HG02970 (cell line): ENCODE measurements at regions not wholly inside any gene's neighbourhood (a gene's known extent, or its start where the extent isn't known, plus 50 kb on each side); places are given as distances from the start of the nearest gene placed in this dataset.

Source experiments
- ATAC-seq: cut with Tn5 transposase; IDR thresholded peaks from one replicate; pipeline ENCODE4 v1.9.1; 2021; ENCODE audit warnings: mild to moderate bottlenecking, moderate library complexity, moderate number of reproducible peaks; ENCODE audit not compliant: unreplicated experiment, low FRiP score

DNA sequence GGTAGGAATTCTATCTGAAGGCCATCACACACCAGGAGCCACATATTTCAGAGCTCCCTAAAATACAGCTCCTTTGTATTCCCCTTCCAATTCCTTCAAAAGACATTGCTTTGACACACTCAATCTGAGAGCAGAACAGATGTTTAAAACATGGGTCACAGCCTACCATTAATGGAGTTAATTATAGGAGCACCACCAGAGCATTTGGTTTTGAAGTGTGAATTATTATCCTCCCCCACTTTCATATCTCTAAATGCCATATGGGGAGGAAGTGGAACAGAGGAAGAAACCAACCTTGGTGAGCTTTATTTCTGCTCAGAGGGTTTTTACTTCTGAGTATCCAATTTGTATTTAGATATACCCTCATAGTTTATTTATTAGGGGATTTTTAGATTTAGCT is 50.7 kb upstream of the TNFRSF21 start:
- no peak for ATAC-seq

DNA sequence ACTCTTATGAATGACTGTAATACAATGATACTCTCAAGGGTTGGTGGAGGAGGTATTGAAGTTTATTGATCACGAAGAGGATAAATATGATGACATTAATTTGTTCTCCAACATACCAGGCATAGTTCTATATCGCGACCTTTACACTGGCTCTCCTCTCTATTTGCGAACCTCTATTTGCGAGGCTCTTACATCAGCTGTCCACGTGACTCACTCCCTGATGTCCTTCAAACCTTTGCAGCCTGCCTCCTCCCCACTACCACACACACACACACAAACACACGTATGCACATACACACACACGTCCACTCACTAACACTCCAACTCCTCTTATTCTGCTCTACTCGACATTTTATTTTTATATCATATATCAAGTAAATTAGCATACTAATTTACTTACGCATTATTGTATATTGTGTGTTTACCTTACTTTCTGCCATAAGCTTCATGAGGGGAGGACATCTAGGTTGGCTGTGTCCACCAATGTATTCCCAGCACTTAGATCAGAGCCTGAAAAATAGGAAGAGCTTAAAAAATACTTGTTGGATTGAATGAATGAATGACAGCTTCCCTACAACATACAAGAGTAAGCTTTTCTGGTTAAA is 53.3 kb upstream of the TNFRSF21 start:
- ATAC-seq: no peak

DNA sequence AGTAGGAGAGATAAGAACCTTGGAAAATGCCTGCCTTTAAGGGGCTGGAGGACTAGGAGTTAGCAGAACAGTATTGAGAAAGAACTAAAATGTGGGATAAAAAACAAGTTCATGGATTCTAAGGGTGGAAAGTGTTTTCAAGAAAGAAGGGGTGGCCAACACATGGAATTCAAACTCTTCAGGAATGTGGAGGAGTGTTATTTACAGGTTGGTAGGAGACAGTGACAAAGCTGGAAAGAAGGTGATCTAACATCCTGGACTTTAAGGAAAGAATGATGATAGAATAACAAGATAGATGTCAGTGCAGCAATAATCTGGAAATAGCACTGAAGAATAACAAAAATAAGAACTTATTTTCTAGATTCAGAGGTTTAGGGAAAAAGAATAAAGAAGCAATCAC is 54.0 kb upstream of the TNFRSF21 start:
- no peak for ATAC-seq

DNA sequence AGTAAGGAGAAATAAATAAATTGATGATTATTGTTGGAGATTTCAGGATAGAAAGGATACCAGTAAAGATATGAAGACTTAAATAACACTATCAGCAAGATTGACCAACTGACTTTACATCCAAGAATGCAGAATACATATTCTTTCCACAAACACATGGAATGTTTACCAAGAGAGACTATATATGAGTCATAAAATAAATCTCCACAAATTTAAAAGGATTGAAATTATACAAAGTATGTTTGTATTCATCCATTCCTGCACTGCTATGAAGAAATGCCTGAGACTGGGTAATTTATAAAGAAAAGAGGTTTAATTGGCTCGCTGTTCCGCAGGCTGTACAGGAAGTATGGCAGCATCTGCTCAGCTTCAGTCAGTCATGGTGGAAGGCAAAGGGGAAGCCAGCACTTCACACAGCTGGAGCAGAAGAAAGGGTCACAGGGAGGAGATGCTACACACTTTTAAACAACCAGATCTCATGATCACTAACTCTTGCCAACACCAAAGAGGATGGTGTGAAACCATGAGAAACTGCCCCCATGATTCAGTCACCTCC is 56.7 kb upstream of the TNFRSF21 start:
- ATAC-seq: no peak

DNA sequence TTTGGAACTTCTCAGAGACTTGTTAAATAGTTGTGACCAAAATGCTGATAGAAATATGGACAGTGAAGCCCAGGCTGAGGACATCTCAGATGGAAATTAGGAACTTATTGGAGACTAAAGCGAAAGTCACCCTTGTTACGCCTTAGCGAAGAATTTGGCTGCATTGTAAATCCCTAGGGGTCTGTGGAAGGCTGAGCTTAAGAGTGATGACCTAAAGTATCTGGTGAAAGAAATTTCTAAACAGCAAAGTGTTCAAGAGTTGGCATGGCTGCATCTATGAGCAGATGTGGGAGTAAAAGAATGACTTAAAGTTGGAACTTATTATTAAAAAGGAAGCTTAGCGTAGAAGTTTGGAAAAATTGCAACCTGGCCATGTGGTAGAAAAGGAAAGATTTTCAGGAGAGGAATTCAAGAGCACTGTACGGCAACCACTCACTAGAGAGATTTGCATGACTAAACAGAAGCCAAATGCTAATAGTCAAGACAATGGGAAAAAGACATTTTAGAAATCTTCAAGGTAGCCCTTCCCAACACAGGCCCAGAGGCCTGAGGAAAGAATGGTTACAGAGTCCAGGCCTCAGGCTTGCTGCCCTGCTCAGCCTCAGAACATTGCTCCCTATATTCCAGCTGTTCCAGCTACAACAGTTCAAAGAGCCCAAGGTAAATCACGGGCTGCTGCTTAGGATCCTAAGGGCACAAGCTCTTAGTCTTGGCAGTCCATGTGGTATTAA is 61.6 kb upstream of the TNFRSF21 start:
- no peak for ATAC-seq

DNA sequence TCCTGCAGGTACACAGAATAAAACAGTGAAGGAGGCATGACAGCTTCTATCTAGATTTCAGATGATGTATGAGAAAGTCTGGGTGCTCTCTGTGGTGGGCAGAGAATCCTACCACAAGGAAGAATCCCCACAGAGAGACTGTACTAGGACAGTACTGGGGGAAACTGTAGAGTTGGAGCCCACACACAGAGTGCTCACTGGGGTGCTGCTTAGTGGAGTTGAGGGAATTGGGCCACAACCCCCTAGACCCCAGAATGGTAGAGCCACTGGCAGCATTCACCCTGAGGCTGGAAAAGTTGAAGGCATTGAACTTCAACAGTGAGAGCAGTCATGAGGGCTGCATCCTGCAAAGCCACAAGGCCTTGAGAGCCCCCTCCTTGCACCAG is 62.2 kb upstream of the TNFRSF21 start:
- ATAC-seq: no peak

DNA sequence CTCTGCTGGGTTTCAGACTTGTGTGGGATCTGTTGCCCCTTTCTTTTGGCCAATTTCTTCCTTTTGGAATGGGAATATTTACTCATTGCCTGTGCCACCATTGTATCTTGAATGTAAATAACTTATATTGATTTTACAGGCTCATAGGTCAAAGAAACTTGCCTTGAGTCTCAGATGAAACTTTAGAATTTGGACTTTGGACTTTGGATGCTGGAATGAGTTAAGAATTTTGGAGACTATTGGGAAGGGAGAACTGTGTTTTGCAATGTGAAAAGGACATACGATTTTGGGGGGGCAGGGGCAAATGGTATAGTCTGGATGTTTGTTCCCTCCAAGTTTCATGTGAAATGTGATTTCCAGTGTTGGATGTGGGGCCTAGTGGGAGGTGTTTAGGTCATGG is 62.6 kb upstream of the TNFRSF21 start:
- ATAC-seq: no peak

DNA sequence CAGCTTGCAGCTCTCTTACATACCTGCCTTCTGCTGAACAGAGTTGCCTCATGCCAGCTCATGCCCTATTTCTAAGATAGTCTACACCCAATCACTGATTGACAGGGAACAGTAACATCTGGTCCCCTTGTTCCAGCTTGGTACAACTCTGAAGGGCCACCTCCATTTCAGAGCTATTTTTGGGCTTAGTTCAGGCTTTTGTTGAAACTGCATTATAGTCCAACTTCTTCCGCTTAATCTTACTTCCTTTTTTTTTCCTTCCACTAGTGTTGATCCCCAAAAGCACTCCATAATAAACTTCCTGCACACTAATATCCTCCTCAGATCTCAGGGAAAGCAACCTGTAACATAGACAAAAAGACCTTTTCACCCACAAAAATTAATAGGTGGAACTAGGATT is 65.7 kb upstream of the TNFRSF21 start:
- ATAC-seq: no peak

DNA sequence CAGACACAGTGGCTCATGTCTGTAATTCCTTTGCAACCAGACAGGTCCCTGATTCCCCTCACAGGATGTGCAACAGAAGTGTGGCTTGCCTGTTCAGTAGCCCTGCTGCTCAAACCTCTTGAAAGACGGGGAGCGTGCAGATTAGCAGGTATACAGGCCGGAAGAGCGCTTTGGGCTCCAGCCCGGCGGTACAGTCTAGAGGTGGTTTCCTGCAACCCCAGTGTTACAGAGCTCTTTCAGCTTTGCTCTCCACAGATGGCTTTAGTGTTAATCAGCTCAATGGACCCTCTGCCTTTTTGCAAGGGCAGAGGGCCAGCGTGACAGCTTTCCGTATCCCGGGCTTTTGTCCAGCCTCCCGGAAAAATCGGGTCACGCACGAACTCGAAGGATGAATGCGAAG is 67.2 kb upstream of the TNFRSF21 start:
- ATAC-seq: no peak

DNA sequence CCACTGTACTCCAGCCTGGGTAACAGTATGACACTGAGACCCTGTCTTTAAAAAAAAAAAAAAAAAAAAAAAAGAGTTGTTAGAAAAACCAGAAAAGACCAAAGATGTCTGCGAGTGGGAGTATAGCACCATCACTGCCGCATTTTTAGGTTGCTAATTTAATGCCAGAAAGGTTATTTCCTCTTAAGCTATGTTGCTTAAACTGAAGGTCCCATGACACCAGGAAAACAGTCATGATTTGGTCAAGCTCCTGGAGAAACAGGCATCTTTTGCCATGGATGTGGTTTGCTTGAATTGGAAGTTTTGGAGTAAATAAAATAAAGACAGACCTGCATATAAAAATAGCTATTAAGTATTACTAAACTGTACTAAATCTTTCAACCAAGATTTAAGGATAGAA is 68.3 kb upstream of the TNFRSF21 start:
- no peak for ATAC-seq

DNA sequence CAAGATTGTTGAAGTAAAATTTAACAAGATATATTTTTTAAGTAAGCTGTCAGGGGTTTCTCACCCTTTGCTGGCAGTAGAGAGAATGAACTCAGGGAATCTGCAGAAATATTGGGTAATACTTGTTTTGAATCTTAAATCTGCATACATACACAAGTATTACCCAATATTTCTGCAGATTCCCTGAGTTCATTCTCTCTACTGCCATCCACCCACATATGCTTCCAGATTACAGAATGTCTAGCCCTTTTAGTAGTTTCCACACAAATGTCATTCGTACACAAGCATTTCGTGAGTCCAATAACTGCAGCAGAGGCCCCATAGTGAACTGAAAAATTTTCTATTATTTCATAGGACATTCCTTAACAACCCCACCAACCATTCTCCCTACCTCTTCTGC is 69.6 kb upstream of the TNFRSF21 start:
- no peak for ATAC-seq

DNA sequence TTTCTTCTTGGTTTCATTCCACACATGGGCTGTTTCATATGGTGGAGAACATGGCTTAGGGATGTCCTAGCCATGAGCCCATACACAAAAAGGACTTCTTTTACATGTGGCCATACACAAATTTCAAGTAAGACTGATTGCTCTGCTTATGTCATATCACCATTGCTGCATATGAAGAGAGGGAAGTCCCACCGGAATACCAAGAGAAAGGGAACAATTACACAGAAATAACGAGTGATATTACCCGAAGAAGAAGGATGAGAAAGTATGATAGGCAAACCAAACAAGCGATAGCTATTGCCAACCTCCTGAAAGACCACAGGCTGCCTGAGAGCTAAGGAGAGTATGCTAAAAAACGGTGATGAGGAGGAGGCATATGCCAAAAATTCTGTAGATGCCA is 70.5 kb upstream of the TNFRSF21 start:
- no peak for ATAC-seq

DNA sequence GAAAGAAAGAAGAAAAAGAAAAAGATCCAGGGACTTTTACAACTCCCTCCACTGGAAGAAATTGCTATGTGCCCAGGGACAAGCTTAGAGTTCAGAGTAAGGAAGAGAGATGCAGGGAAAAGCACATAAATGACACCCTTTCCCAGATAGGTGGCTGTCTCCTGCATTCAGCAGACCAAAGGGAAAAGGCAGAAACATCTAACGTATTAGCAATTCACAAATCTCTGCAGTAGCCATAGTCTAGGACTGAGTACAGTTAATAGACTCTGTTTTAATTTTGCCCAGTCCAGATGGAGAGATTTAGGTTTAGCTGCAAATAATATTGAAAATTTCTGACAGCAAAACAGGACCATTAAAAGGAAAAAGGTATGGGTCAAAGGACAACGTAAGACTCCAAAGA is 71.3 kb upstream of the TNFRSF21 start:
- no peak for ATAC-seq

DNA sequence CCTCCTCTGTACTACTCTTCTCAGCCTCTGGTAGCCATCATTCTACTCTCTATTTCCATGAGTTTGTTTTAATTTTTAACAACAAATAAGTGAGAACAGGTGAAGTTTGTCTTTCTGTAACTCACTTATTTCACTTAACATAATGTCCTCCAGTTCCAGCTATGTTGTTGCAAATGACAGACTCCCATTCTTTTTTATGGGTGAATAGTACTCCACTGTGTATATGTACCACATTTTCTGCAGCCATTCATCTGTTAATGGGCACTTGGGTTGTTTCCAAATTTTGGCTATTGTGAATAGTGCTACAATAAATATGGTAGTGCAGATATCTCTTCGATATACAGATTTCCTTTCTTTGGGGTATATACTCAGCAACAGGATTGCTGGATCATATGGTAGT is 73.7 kb upstream of the TNFRSF21 start:
- ATAC-seq: no peak

DNA sequence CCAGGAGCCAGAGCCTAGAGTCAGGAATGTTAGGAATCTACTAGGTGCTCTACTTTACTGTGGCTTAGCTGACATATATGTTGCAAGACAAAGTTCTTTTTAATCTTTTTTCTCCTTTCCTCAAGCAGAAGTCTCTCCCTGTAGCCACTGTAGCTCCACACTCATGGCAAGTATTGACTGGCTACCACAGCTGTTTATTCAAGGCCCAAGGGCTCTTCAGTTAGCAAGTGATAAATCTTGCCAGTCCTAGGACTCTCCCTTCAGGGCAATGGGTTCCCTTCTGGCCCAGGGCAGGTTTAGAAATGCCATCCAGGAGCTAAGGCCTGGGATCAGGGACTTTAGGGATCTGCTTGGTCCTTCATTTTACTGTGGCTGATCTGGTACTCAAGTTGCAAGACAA is 82.0 kb upstream of the TNFRSF21 start:
- ATAC-seq: no peak

DNA sequence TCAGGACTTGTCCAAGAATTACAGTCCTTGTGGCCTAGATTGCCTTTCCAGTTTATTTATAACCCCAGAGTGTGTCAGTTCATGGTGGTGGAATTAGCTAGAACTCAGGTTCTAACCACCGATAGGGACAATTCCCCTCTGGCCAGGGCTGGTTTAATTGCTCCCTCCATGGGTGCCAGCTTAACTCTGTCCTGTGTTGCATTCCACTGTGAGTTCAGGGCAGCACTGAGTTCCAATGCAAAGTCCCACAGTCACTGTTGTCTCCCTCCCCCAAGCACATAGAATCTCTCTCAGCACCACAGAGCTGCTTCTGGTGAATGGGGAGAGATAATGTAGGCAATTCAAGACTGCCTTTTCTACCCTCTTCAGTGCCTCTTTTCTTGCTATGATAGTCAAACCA is 82.5 kb upstream of the TNFRSF21 start:
- no peak for ATAC-seq

DNA sequence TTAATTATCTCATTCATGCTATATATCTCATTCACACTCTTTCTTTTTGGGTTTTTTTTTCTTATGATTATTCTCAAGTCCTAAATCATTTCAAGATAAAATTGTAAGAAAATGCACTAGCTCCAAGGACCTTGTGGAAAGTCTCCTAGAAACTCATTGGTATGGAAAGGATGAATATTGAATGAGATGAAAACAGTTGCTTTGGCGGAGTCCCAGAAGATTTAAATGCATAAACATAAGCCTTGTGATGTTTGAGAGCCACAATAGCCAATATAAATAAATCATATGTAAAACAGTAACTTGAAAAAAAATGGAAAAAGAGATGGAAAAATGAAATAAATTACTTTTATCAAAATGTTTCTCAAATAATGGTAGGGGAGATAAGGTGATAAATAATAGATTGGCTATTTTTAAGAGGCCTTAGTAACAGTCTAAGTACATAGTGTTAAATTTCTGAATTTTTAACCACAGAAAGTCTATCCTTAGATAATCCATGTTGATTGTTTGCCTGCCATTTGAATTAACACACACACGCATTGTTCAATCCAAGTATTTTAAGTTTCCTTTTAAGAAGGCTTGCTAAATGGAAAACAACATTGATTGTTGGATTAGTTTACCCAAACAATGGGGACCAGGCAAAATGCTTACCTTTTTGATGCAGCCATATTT is 81.1 kb upstream of the CD2AP start:
- no peak for ATAC-seq

DNA sequence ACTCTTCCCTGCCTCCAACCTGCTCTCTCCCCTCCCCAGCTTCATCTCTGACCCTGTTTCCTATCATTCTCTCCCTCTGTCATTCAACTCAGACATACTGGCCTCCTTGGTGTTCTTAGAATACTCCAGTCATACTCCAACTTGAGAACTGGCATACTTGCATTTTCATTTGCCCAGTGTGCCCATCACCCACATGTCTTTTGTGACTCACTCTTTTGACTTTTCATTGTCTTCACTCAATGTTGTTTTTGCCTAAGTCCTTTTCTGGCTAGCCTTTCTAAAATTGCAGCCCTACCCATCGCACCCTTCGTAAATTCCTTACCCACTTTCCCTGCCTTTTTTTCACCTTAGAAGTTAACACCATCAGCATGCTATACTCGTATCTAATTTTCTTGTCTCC is 77.0 kb upstream of the CD2AP start:
- no peak for ATAC-seq

DNA sequence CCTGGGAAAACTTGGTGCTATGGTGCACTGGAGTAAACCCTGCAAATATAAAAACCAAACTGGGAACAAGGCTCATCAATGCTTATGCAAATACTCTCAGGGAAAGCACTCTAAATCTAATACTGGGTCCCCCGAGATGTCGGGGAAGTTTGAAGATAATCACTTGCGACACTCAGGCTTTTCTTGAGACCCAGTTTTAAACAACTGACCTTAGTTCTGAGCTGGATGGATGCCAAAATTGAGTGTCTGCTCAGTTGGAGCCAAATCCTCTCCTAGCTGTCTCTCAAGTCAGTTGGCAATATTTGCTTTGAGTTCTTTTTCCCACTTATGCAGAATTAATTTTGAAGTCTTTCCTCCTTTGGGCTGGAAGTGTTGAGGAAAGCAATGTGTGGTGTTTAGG is 75.5 kb upstream of the CD2AP start:
- ATAC-seq: no peak

DNA sequence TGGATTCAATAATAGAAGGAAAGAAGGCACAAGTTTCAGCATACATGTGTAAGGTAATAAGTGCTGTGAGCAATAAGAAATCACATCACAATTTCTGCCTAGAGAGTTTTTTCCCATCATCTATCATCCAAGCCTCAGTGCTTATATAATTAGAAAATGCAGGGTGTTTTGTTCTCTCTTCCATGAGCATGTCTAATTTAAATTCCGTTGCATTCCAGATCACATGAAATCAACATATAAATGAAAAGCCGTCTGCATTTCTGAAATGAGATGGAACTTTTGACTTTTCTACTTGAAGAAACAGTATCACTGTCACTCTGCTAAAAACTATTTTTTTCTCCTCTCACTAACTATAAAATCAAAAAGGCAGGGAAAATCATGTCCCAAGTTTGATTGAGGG is 74.5 kb upstream of the CD2AP start:
- ATAC-seq: no peak

DNA sequence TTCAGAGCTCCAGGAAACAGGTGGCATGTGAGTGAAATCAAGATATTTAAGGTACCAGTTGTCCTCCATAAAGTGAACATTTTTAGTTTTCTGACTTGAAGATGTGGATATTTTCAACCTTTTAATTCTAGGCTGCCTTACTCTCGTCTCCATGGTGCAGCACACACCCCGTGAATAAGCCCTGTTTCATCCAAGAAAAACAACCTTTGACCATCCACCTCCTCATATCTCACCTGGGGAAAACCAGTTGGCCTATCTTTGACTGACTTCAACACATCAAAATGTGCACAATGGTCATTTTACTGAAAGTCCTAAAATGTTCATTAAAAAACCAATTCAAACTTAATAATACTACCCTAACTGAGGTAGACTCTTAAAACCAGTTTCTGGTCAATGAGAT is 73.8 kb upstream of the CD2AP start:
- no peak for ATAC-seq

DNA sequence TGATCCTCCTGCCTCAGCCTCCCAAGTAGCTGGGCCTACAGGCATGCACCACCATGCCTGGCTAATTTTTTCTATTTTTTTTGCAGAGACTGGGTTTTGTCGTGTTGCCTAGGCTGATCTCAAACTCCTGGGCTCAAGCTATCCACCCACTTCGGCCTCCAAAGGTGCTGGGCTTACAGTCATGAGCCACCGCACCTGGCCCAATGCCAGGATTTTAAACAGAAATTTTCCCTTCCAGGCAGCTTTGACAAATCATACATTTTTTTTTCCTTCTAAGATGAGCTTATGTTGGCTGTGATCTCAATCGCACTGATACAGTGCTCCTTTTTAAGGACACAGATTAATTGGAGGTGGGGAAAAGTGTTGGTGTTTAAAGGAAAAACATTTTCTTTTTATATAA is 73.2 kb upstream of the CD2AP start:
- ATAC-seq: no peak
